ENCODE measurements at regions not wholly inside any gene's neighbourhood (a gene's known extent, or its start where the extent isn't known, plus 50 kb on each side); places are given as distances from the start of the nearest gene placed in this dataset.

DNA sequence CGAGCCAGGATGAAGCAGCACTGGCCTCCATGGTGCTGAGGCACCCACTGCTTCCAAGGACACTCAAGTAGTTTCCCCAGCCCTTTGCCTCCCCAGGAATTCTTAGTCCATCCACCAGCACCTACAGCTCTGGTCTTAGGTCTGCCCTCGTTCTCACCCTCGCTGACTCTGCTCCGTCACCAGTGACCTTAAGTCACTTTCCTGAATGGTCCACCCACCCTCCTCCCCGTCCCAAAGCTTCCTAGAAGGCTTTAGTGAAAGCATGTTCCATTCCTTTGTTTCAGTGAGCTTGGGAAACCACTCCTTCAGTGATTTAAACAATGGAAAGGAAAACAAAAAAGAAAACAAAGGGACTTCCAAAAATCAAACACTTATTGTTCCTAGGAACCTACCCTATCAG, 54.6 kb upstream of the MAP3K1 start:
- TF ChIP-seq POLR2AphosphoS5 (IDR thresholded peaks at IDR 0.05; ENCODE audit: low read depth, low read length) (no peak), POLR2A (IDR thresholded peaks at IDR 0.05; ENCODE audit: low read depth, low read length) (no peak)

All from GM12891 (cell line).